AG10803 (cell line): ENCODE measurements at regions not wholly inside any gene's neighbourhood (a gene's known extent, or its start where the extent isn't known, plus 50 kb on each side); places are given as distances from the start of the nearest gene placed in this dataset.

ENCODE experiments used
- DNase-seq: peaks from one replicate; pipeline ENCODE4 v3.0.0; 2010; ENCODE audit warnings: low read depth
- H3K4me3 ChIP-seq: 2 replicates; pipeline ENCODE4 v1.5.1; 2011; ENCODE audit warnings: mild to moderate bottlenecking, low read length, control low read depth
- TF ChIP-seq, protein P1 (sequence below): conservative IDR thresholded peaks from 2 replicates; pipeline ENCODE4 v1.5.1; 2011; ENCODE audit warnings: mild to moderate bottlenecking, low read length, control low read depth, inconsistent platforms

DNA sequence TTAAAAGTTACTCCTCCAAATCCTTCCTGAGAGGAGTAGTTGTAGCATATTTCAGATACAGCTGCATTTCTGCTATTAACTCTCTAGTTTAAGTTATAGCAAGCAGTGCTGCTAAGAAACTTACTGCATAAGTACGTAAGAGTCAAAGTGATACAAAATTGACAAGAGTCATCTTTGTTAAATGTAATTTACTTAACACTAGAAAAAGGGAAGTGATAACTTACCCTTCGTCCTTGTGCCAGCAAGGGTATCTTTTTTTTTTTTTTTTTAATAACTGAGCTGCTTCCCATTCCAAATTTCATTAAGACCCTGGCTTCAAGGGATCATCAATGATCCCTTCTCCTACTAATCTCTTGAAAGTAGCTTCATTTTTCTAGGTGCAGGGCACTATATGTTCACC is 493.0 kb downstream of the PLCL1 start:
- TF ChIP-seq, protein P1, sequence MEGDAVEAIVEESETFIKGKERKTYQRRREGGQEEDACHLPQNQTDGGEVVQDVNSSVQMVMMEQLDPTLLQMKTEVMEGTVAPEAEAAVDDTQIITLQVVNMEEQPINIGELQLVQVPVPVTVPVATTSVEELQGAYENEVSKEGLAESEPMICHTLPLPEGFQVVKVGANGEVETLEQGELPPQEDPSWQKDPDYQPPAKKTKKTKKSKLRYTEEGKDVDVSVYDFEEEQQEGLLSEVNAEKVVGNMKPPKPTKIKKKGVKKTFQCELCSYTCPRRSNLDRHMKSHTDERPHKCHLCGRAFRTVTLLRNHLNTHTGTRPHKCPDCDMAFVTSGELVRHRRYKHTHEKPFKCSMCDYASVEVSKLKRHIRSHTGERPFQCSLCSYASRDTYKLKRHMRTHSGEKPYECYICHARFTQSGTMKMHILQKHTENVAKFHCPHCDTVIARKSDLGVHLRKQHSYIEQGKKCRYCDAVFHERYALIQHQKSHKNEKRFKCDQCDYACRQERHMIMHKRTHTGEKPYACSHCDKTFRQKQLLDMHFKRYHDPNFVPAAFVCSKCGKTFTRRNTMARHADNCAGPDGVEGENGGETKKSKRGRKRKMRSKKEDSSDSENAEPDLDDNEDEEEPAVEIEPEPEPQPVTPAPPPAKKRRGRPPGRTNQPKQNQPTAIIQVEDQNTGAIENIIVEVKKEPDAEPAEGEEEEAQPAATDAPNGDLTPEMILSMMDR: no peak
- no peak overlapping the region for H3K4me3 ChIP-seq
- DNase-seq: no peak

DNA sequence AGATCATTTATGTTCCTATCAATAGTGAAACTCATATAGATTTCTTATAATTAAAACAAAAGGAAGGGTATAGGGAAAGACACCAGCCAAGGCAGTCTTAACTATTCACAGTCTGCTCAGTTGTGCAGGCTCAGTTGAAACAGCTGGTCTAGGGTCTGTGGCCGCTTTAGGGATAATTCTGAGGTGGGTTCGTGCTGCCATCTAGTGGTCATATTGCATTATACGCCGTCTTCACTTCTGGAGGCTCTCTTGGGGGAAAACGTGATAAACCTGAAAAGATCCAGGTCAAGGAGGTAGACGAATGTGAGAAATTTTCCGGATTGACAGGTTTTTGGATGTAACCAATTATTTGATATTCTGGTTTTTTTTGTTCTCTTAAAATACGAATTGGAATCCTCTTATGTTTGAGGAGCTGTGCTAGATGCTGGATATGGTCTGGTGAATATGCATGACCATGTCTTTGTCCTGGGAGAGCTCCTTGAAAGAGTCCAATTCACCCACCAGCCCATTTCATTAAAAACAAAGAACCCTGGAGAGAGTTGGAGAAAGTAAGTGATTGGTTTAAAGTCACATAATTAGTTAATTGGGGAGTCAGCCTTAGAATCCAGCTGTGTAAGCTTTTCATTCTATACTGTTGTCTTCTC is 492.4 kb downstream of the PLCL1 start:
- TF ChIP-seq, protein P1: peak; percentile 73
- H3K4me3 ChIP-seq: no peak overlapping the region
- DNase-seq: peak; percentile 34

DNA sequence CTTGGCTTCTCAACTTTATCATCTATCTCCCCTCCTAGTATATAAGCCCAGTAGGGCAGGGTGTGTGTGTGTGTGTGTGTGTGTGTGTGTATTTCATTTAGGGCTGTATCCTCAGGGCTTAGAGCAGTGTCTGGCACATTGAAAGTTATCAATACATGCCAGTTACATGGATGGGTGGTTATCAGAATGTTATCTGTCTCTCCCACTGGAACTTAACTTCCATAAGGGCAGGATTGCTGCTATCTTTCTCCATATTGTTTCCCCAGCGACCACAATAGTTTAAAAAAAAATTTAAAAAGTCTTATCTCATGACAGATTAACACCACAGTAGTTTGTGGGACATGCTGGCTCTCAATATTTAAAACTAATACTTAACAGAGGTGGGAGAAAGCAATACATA is 488.9 kb downstream of the PLCL1 start:
- no peak for DNase-seq
- no peak overlapping the region for H3K4me3 ChIP-seq
- TF ChIP-seq, protein P1: no peak

DNA sequence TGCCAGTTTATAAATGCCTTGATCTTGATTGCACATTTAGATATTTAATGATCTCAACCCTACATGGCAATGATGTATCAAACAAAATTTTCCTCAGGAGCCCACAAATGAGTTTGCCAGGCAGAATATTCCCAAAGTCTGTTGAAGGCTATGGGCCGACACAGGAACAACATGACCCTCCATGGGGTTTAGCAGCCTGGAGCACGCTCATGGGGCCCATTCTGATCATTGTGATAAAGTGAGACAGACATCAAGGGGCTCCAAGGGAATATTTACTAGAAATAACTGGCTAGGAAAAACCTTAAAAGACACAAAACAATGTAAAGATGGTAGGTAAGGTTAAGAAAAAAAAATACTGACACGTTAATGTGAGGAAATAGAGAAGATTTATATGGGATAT is 485.4 kb downstream of the PLCL1 start:
- TF ChIP-seq, protein P1: no peak
- no peak overlapping the region for H3K4me3 ChIP-seq
- no peak for DNase-seq

DNA sequence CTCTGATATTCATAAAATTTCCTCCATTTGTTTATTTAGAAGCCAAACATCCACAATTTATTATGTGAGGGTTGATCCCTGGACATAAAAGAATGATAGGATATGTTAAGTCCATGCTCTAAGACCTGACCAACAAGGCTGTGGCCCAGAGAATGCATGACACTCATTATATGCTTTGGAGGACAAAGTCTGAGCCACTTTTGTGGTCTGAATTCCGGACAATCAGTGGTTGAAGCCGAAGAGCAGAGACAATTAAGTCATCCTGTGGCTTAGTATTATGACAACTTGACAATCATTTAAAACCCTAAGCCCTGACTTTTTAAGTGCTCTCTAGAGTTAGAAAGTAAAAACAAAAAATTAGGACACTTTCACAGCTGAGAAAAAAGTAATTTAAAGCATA is 483.3 kb downstream of the PLCL1 start:
- TF ChIP-seq, protein P1: no peak
- peak; percentile 12 for DNase-seq
- no peak overlapping the region for H3K4me3 ChIP-seq

DNA sequence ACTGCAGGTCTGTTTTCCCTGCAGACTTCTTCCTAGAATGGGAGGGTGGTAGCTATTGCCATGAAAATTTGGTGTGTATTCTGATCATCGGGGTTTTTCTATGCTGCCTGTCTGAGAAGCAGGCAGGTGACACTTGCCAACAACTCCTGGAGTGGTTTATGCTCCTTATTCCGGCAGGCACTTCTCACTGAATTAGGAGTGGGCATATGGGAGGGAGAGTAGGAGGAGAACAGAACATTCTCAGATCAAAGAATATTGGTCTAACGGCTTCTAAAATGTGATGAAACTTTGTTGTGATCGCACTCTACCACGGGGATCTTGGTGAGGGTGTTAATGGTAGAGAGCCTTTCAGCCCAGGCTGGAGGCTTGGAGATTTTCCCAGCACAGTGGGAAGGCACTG is 480.8 kb downstream of the PLCL1 start:
- no peak overlapping the region for H3K4me3 ChIP-seq
- TF ChIP-seq, protein P1: no peak
- no peak for DNase-seq

DNA sequence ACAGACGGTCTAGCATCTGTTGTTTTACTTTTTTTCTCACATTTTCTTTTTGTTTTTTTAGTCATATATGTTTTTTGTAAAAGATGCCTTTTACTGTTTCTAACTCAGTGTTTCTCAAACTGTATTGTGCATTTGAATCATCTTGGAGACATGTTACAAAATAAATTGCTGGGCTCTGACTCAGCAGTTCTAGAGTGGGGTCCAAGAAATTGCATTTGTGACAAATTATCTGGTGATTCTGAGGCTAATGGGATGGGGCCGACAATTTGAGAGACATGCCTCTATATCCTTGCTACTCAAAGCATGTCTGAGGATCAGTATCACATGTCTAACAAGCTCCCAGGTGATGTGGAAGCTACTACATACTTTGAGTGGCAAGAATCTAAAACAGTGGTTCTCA is 478.8 kb downstream of the PLCL1 start:
- no peak overlapping the region for H3K4me3 ChIP-seq
- DNase-seq: peak; percentile 42
- TF ChIP-seq, protein P1: no peak
